Stomach smooth muscle (tissue), 2 donors: ENCODE measurements at regions not wholly inside any gene's neighbourhood (a gene's known extent, or its start where the extent isn't known, plus 50 kb on each side); places are given as distances from the start of the nearest gene placed in this dataset.
"Not testable (repeated sequence)": the region's sequence is repeated elsewhere in the genome, so short reads cannot be mapped to it uniquely, and the experiment has no call there.

Experiments used
- H3K27ac ChIP-seq: one replicate; pipeline ENCODE4 v1.7.0; 2013; ENCODE audit warnings: mild to moderate bottlenecking, low read length, inconsistent platforms
- H3K27me3 ChIP-seq, 2 donors: one replicate each; pipeline ENCODE4 v1.7.0; 2013; ENCODE audit warnings: low read length in 2 of 2; ENCODE audit not compliant: insufficient read depth in 2 of 2, control insufficient read depth in 1 of 2
- H3K36me3 ChIP-seq, 2 donors: one replicate each; pipeline ENCODE4 v1.7.0; 2013; ENCODE audit warnings: low read length in 2 of 2; ENCODE audit not compliant: control insufficient read depth in 2 of 2, insufficient read depth in 2 of 2
- H3K4me1 ChIP-seq: one replicate; pipeline ENCODE4 v1.7.0; 2013; ENCODE audit warnings: low read length; ENCODE audit not compliant: control insufficient read depth, insufficient read depth
- H3K4me3 ChIP-seq, 2 donors: one replicate each; pipeline ENCODE4 v1.7.0; 2013; ENCODE audit warnings: low read length in 2 of 2
- H3K9ac ChIP-seq, 2 donors: one replicate each; pipeline ENCODE4 v1.7.0; 2013; ENCODE audit warnings: low read length in 2 of 2, mild to moderate bottlenecking in 1 of 2
- H3K9me3 ChIP-seq, 2 donors: one replicate each; pipeline ENCODE4 v1.7.0; 2013; ENCODE audit warnings: low read length in 2 of 2; ENCODE audit not compliant: control insufficient read depth in 2 of 2
- donor health status: healthy.
- donor health status: Pancreatic carcinoma.

DNA sequence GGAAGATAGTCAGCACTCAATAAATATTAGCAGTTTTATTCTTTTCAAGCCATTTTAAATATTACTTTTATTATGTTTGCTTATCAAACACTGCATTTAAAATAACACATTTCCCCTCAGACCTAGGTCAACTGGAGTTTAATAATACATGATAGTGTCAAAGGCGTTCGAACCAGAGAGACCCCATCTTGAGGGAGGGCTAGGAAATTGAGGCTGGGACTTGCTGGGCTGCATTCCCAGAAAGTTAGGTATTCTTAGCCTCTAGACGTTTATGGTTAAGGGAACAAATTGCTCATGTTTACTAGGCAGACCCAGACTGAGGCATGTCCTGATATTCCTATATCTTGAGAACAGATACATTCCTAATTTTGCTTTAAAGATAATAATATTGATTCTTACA is 426.5 kb downstream of the METTL4 start:
- H3K27me3 ChIP-seq, result peaks cover 0 to 2% of the 10 kb centered on the region in 2 donors
- H3K36me3 ChIP-seq, result no peaks in the 10 kb centered on the region
- no peak overlapping the region for H3K4me3 ChIP-seq
- no peak overlapping the region for H3K9ac ChIP-seq
- H3K9me3 ChIP-seq, result peaks cover 0 to 3% of the 10 kb centered on the region in 2 donors
- H3K27ac ChIP-seq, result no peak overlapping the region
- H3K4me1 ChIP-seq, result no peaks in the 10 kb centered on the region

DNA sequence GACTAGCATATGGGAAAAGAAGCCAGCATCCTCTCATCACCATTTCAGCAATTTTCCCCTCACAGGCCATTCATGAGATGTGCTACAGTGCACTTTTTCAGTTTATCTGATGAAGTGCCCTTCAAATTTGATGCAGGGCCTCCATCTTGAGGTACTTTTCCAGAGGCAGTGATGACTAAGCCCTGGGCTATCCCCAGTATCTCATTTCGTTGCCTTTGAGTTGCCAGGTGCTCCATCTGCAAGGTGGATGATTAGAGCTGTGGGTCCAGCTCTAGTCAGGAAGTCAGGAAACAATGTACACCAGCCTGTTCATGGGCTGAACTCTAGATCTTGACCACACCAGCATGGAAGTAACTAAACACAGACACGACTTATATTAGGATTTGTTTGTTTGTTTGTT is 425.2 kb downstream of the METTL4 start:
- peaks cover 0 to 2% of the 10 kb centered on the region in 2 donors for H3K27me3 ChIP-seq
- no peak overlapping the region for H3K27ac ChIP-seq
- H3K4me1 ChIP-seq, result no peaks in the 10 kb centered on the region
- no peak overlapping the region for H3K4me3 ChIP-seq
- no peaks in the 10 kb centered on the region for H3K36me3 ChIP-seq
- no peak overlapping the region for H3K9ac ChIP-seq
- peaks cover 0 to 3% of the 10 kb centered on the region in 2 donors for H3K9me3 ChIP-seq

DNA sequence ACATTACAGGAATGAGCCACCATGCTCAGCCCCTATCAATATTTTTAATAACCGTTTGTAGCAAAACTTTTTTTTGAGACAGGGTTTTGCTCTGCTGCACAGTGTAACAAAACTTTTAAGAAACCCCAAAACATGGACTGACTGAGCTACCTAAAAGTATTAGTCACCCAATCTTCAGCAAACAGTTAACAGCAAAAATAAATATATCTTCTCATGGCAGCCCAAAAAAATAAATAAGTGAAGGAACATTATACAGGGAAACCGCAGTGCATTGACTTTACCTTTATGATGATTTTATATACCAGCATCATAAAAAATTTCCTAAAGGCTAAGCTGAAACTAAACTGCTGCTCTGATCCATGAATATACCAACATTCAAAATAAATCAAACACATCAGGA is 424.6 kb downstream of the METTL4 start:
- peaks cover 0 to 2% of the 10 kb centered on the region in 2 donors for H3K27me3 ChIP-seq
- H3K4me3 ChIP-seq, result no peak overlapping the region
- H3K9me3 ChIP-seq, result peaks cover 0 to 3% of the 10 kb centered on the region in 2 donors
- H3K27ac ChIP-seq, result no peak overlapping the region
- no peaks in the 10 kb centered on the region for H3K36me3 ChIP-seq
- H3K4me1 ChIP-seq, result no peaks in the 10 kb centered on the region
- no peak overlapping the region for H3K9ac ChIP-seq

DNA sequence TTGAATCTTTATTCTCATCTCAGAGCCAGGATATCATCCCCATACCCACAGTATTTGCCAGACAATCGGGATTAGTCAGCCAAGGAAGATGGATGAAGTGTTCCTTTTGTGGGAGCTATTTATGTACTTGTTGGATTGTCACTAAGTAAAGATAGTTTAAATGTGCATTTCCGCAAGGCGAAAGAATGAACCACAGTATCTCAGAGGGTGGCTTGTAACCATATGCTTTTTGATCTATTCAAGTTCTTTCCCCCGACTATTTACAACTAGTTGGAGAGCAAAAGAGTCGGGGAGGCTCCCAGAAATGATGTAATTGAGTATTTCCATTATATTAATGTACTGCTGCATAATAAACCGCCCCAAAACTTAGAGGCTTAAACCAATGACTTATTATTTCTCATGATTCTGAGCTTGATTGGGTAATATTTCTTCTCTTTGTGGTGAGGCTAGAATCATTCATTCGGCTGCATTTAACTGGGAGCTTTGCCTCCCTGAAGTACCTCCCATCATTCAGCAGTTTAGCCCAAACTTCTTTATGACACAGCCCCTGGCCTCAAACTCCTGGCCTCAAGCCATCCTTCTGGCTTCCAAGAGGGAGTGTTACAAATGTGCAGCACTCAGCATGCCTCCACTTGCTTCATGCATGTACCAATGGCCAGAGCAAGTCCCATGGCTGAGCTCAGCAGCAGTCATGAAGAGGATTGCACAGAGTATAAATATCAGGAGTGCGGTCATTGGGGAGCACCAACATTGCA is 423.7 kb downstream of the METTL4 start:
- Histone ChIP-seq H3K4me3 (no peak overlapping the region), H3K36me3 (no peaks in the 10 kb centered on the region), H3K4me1 (no peaks in the 10 kb centered on the region), H3K9ac (no peak overlapping the region), H3K27ac (no peak overlapping the region), H3K9me3 (peaks cover 0 to 3% of the 10 kb centered on the region in 2 donors), H3K27me3 (peaks cover 0 to 2% of the 10 kb centered on the region in 2 donors)

DNA sequence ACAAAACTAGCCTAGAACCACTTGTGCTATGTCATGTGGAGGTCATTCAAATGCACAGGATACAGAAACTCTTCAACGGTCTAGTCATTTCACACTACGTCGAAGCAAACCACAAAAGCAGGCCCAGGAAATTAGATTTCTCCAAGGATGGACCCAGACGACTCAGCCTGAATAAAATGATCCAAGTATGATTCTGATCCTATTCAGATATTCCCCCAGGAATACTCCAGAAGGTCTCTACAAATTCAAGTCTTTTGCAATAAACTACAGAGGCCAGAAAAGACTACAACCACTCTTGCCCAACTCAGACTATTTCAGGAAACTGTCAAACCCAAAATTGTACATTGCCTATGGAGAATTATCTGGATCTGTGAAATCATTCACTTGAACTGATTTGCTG is 422.5 kb downstream of the METTL4 start:
- H3K4me3 ChIP-seq, result no peak overlapping the region
- H3K4me1 ChIP-seq, result no peaks in the 10 kb centered on the region
- H3K36me3 ChIP-seq, result no peaks in the 10 kb centered on the region
- peaks cover 0 to 3% of the 10 kb centered on the region in 2 donors for H3K9me3 ChIP-seq
- peaks cover 0 to 2% of the 10 kb centered on the region in 2 donors for H3K27me3 ChIP-seq
- no peak overlapping the region for H3K9ac ChIP-seq
- H3K27ac ChIP-seq, result no peak overlapping the region

DNA sequence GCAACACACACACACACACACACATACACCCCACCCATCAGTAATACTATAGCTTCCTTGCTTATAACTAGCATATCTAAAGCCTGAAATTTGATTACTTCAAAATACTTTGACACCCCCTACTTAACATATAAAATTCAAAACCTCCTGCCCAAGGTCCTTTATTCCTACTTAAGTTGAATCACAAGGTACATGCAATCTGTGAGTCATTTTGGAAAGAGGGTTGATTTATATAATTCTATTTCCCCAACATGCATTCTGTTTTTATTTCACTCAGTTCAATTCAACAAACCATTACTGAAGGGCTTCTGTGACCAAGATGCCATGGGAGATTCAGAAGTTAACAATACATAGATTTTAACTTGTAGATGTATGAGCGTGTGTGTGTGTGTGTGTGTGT is 420.7 kb downstream of the METTL4 start:
- Histone ChIP-seq H3K9me3 (no peaks in the 10 kb centered on the region), H3K36me3 (no peaks in the 10 kb centered on the region), H3K9ac (no peak overlapping the region), H3K4me1 (no peaks in the 10 kb centered on the region), H3K27me3 (peaks cover 0 to 2% of the 10 kb centered on the region in 2 donors), H3K4me3 (no peak overlapping the region), H3K27ac (no peak overlapping the region)

DNA sequence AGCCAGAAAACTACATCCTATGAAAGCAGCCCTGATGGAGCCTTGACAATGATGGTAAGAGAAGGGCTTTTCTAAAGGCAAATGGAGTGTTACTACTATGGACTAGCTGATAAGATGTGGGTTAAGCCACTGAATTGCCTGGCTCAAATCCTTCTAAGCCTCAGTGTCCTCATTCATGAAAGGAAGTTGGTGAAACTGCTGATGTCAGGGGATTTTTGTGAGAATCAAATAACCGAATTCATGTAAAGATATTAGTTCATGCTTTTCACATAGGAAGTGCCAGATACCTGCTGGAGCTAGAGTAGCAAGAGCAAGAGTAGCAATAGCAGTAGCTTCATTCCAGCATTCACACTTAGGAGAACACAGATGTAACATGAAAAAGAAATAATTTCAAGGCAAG is 417.0 kb downstream of the METTL4 start:
- no peaks in the 10 kb centered on the region for H3K4me1 ChIP-seq
- H3K36me3 ChIP-seq, result no peaks in the 10 kb centered on the region
- H3K27me3 ChIP-seq, result no peaks in the 10 kb centered on the region
- no peak overlapping the region for H3K9ac ChIP-seq
- no peak overlapping the region for H3K4me3 ChIP-seq
- H3K9me3 ChIP-seq, result no peaks in the 10 kb centered on the region
- no peak overlapping the region for H3K27ac ChIP-seq

DNA sequence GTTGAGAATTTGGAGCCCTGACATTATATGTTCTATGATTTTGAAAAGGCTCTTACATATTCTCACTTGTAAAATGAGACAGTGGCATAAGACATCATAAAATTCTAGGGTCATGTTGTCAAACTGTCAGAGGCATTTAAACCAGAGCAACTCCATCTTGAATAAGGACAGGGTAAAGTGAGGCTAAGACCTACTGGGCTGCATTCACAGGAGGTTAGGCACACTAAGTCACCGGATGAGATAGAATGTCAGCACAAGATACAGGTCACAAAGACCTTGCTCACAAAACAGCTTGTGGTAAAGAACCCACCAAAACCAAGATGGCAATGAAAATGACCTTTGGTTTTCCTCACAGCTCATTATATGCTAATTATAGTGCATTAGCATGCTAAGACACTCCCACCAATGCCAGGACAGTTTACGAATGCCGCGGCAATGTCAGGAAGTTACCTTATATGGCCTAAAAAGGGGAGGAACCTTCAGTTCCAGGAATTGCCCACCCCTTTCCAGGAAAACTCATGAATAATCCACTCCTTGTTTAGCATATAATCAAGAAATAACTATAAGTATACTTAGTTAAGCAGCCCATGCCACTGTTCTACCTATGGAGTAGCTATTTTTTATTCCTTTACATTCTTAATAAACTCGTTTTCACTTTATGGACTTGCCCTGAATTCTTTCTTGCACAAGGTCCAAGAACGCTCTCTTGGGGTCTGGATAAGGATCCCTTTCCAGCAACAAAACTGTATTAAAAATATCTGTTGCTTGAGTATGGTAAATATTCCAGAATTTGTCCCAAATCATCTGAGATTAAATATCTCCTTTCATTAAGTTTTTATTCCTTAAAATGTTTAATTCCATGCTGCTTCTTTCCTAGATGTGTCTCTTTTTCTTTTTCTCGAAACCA is 406.4 kb downstream of the METTL4 start:
- Histone ChIP-seq H3K9ac (no peak overlapping the region), H3K4me1 (no peaks in the 10 kb centered on the region), H3K4me3 (no peak overlapping the region), H3K27me3 (no peaks in the 10 kb centered on the region), H3K9me3 (no peaks in the 10 kb centered on the region), H3K27ac (no peak overlapping the region), H3K36me3 (no peaks in the 10 kb centered on the region)

DNA sequence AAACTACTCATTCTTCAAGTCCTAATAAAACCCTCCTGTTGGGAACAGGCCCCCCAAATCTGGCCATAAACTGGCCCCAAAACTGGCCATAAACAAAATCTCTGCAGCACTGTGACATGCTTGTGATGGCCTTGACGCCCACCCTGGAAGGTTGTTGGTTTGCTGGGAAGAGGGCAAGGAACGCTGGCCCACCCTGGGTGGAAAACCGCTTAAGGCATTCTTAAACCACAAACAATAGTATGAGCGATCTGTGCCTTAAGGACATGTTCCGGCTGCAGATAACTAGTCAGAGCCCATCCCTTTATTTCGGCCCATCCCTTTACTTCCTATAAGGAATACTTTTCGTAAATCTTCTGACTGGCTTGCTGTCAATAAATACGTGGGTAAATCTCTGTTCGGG is 404.4 kb downstream of the METTL4 start:
- H3K4me3 ChIP-seq, H3K27me3 ChIP-seq, H3K36me3 ChIP-seq, H3K27ac ChIP-seq, H3K4me1 ChIP-seq, H3K9me3 ChIP-seq, H3K9ac ChIP-seq: not testable (repeated sequence)

DNA sequence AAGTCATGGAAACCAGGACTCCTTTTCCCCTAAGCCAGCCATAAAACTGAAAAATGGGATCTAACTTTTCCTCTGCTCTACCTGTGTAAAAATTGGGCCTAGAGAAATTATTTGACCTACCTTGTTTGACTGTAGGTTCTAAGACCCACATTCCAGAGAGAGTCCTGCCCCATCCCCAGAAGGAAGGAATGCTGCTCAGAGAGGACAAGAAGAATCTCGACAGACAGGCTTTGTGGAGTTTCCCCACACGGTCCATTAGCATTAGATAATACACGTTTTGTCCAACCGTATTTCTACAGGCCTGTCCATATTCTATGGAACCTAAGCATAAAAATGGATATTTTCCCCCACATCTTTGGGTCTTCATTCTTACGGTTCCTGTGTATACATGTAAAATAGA is 403.3 kb downstream of the METTL4 start:
- no peaks in the 10 kb centered on the region for H3K36me3 ChIP-seq
- H3K4me1 ChIP-seq, result no peaks in the 10 kb centered on the region
- H3K9ac ChIP-seq, result no peak overlapping the region
- no peaks in the 10 kb centered on the region for H3K9me3 ChIP-seq
- no peak overlapping the region for H3K27ac ChIP-seq
- no peak overlapping the region for H3K4me3 ChIP-seq
- no peaks in the 10 kb centered on the region for H3K27me3 ChIP-seq

DNA sequence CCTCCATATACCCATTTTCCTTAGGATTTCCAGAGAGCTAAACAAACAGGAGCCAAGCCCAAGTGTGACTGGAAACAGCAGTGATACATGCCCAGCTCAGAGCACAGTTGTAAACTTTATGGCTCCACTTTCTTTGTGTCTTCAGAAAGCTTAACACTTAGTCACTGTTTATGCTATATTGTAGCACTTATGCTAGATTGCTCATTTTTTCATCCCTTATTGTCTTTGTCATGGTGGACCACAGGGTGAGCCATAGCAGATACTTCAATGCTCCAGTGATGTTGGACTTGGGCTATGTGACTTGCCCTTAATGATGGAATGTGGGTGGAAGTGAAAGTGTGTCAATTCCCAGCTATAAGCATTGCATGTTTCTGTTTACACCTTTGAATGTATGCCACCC is 401.6 kb downstream of the METTL4 start:
- Histone ChIP-seq H3K4me3 (no peak overlapping the region), H3K27ac (no peak overlapping the region), H3K9ac (no peak overlapping the region), H3K27me3 (no peaks in the 10 kb centered on the region), H3K36me3 (no peaks in the 10 kb centered on the region), H3K4me1 (no peaks in the 10 kb centered on the region), H3K9me3 (no peaks in the 10 kb centered on the region)
